ENCODE measurements at regions not wholly inside any gene's neighbourhood (a gene's known extent, or its start where the extent isn't known, plus 50 kb on each side); places are given as distances from the start of the nearest gene placed in this dataset.
"Not testable (repeated sequence)": the region's sequence is repeated elsewhere in the genome, so short reads cannot be mapped to it uniquely, and the experiment has no call there.

GRCh38 chr16:22659933-22660332 is 149.2 kb downstream of the NPIPB5 start:
- DNase-seq, result peak; percentile 16

- no peak for DNase-seq
These were observed 149.9 kb downstream of the NPIPB5 start for GRCh38 chr16:22660441-22661160.

- no peak for DNase-seq
These were observed 150.5 kb downstream of the NPIPB5 start for GRCh38 chr16:22661161-22661647.

GRCh38 chr16:22662958-22663357 is 151.0 kb upstream of the HS3ST2 start:
- not testable (repeated sequence) for DNase-seq

- no peak for DNase-seq
These were observed 150.4 kb upstream of the HS3ST2 start for GRCh38 chr16:22663389-22664064.

GRCh38 chr16:22664132-22664531 is 149.8 kb upstream of the HS3ST2 start:
- peak; percentile 30 for DNase-seq

GRCh38 chr16:22664561-22664997 is 149.4 kb upstream of the HS3ST2 start:
- DNase-seq, result peak; percentile 35

GRCh38 chr16:22665048-22665797 is 148.7 kb upstream of the HS3ST2 start:
- DNase-seq, result no peak

GRCh38 chr16:22665803-22666202 is 148.2 kb upstream of the HS3ST2 start:
- DNase-seq, result no peak

- no peak for DNase-seq
These were observed 145.6 kb upstream of the HS3ST2 start for GRCh38 chr16:22668318-22668717.

- DNase-seq, result no peak
These were observed 143.9 kb upstream of the HS3ST2 start for GRCh38 chr16:22670044-22670536.

GRCh38 chr16:22670551-22671041 is 143.4 kb upstream of the HS3ST2 start:
- DNase-seq, result peak; percentile 34

- DNase-seq, result no peak
These were observed 142.5 kb upstream of the HS3ST2 start for GRCh38 chr16:22671301-22672076.

GRCh38 chr16:22672830-22673210 is 141.1 kb upstream of the HS3ST2 start:
- no peak for DNase-seq

GRCh38 chr16:22673421-22673831 is 140.5 kb upstream of the HS3ST2 start:
- DNase-seq, result no peak

- DNase-seq, result no peak
These were observed 139.2 kb upstream of the HS3ST2 start for GRCh38 chr16:22674832-22675191.

GRCh38 chr16:22675745-22676540 is 138.0 kb upstream of the HS3ST2 start:
- DNase-seq, result no peak

GRCh38 chr16:22677024-22677830 is 136.7 kb upstream of the HS3ST2 start:
- no peak for DNase-seq

- DNase-seq, result no peak
These were observed 135.7 kb upstream of the HS3ST2 start for GRCh38 chr16:22678311-22678710.

- peak; percentile 16 for DNase-seq
These were observed 132.2 kb upstream of the HS3ST2 start for GRCh38 chr16:22681554-22682291.
